HepG2 (cell line): ENCODE measurements at regions not wholly inside any gene's neighbourhood (a gene's known extent, or its start where the extent isn't known, plus 50 kb on each side); places are given as distances from the start of the nearest gene placed in this dataset.

Source experiments
- ATAC-seq: fragments of 200-7000 bp; cut with Tn5 transposase; 3 replicates; pipeline ENCODE4 v1.9.1; 2020; ENCODE audit warnings: mild to moderate bottlenecking, moderate library complexity
- BruUV-seq: library from RNA; stranded (reverse); fragments of 400-500 nt; replicated peaks from 2 replicates; lab custom pipeline; 2021; lab: Mats Ljungman, UMichigan
- CTCF ChIA-PET: fragments of 300-600 bp; formaldehyde crosslinking; extraction: SDS; loops from one replicate; lab custom pipeline; 2021; ENCODE audit warnings: low total read pairs, inconsistent platforms, low intra/inter-chr PET ratio; lab: Yijun Ruan, JAX
- POLR2A ChIA-PET: fragments of 350-600 bp; sonication (Branson Sonifier 250); formaldehyde crosslinking; loops from one replicate; lab custom pipeline; 2020; ENCODE audit warnings: antibody characterized with exemption, inconsistent platforms; lab: Yijun Ruan, JAX
- DNase-seq: peaks from one replicate; pipeline ENCODE4 v3.0.0-alpha.2; 2015; ENCODE audit warnings: low spot score
- FAIRE-seq: peaks from 3 replicates; lab custom pipeline; 2011; peaks lifted over from hg19 to GRCh38; lab: Jason Lieb, UNC
- H2AFZ ChIP-seq: one replicate; pipeline ENCODE4 v1.6.1; 2011; ENCODE audit warnings: low read length, inconsistent platforms
- H3K27ac ChIP-seq: fragments of 300-600 bp; 3 replicates; pipeline ENCODE4 v1.8.0; 2011; ENCODE audit warnings: mixed run types, mild to moderate bottlenecking, mixed read lengths, low read length, inconsistent platforms; ENCODE audit not compliant: insufficient read depth; ENCODE audit errors: extremely low read length
- H3K27me3 ChIP-seq, 2 experiments: fragments of 200-600 bp in 1 of 2; 2 replicates in 1 of 2; 3 replicates in 1 of 2; pipeline versions ENCODE4 v1.6.0 to v1.8.0; 2011; ENCODE audit warnings: low read length in 2 of 2, mild to moderate bottlenecking in 2 of 2, moderate library complexity in 2 of 2, inconsistent platforms in 1 of 2; ENCODE audit not compliant: insufficient read depth in 2 of 2, control insufficient read depth in 1 of 2
- H3K36me3 ChIP-seq, 2 experiments: fragments of 200-600 bp in 1 of 2; replicated peaks in 1 of 2; 2 replicates in 1 of 2; 3 replicates in 1 of 2; pipeline versions ENCODE4 v1.5.1 to v1.8.0; 2011; ENCODE audit warnings: low read length in 2 of 2, inconsistent platforms in 1 of 2; ENCODE audit not compliant: insufficient read depth in 2 of 2, control insufficient read depth in 1 of 2
- H3K4me1 ChIP-seq: 2 replicates; pipeline ENCODE4 v1.5.1; 2012; ENCODE audit warnings: low read length, inconsistent platforms; ENCODE audit not compliant: insufficient read depth
- H3K4me2 ChIP-seq: 2 replicates; pipeline ENCODE4 v1.6.0; 2011; ENCODE audit warnings: low read depth, low read length, inconsistent platforms
- H3K4me3 ChIP-seq, 3 experiments: fragments of 200-600 bp in 1 of 3; sonication (generic), shearing (Covaris generic) in 1 of 3; replicated peaks in 1 of 3; 2 replicates each; pipeline ENCODE4 v1.5.1; 2011 to 2016; ENCODE audit warnings: low read length in 3 of 3, inconsistent platforms in 2 of 3, low read depth in 2 of 3, mild to moderate bottlenecking in 2 of 3, control low read depth in 1 of 3, mixed read lengths in 1 of 3; ENCODE audit not compliant: insufficient read depth in 1 of 3
- H3K79me2 ChIP-seq: one replicate; pipeline ENCODE4 v1.6.1; 2011; ENCODE audit warnings: low read length, inconsistent platforms; ENCODE audit not compliant: insufficient read depth
- H3K9ac ChIP-seq: 2 replicates; pipeline ENCODE4 v1.6.0; 2011; ENCODE audit warnings: mild to moderate bottlenecking, low read depth, low read length, inconsistent platforms; ENCODE audit not compliant: insufficient read depth
- H3K9me3 ChIP-seq: 2 replicates; pipeline ENCODE4 v1.5.1; 2012; ENCODE audit warnings: mild to moderate bottlenecking, low read length
- H4K20me1 ChIP-seq: 2 replicates; pipeline ENCODE4 v1.6.0; 2011; ENCODE audit warnings: inconsistent platforms, mild to moderate bottlenecking, low read length, moderate library complexity; ENCODE audit not compliant: insufficient read depth
- ATF7-NPFF ChIP-seq: sonication (generic); formaldehyde crosslinking; IDR thresholded peaks from 2 replicates; pipeline ENCODE4 v1.8.1; 2023; ENCODE audit warnings: mild to moderate bottlenecking, low read depth, missing genetic modification reagents, moderate library complexity
- CSRNP2 ChIP-seq: sonication (generic); formaldehyde crosslinking; conservative IDR thresholded peaks from 2 replicates; pipeline ENCODE4 v1.8.0; 2022; ENCODE audit warnings: low read depth, missing genetic modification reagents
- CTCF ChIP-seq: sonication (generic); formaldehyde crosslinking; IDR thresholded peaks from 2 replicates; pipeline ENCODE4 v1.5.0; 2020; ENCODE audit warnings: mild to moderate bottlenecking, missing genetic modification reagents, moderate library complexity
- FOXK1 ChIP-seq: sonication (generic); formaldehyde crosslinking; IDR thresholded peaks from 2 replicates; pipeline ENCODE4 v1.4.0; 2020; ENCODE audit warnings: low read depth, missing genetic modification reagents, borderline replicate concordance
- HIVEP1 ChIP-seq: sonication (generic); formaldehyde crosslinking; IDR thresholded peaks from 2 replicates; pipeline ENCODE4 v1.4.0; 2020; ENCODE audit warnings: mild to moderate bottlenecking, missing genetic modification reagents
- HOXD1 ChIP-seq: sonication (generic); formaldehyde crosslinking; IDR thresholded peaks from 2 replicates; pipeline ENCODE4 v1.5.0; 2020; ENCODE audit warnings: missing genetic modification reagents
- MIER3 ChIP-seq: IDR thresholded peaks from 2 replicates; pipeline ENCODE4 v1.6.1; 2016; ENCODE audit warnings: missing compliant biosample characterization, borderline replicate concordance
- PAF1 ChIP-seq: IDR thresholded peaks from 2 replicates; pipeline ENCODE4 v1.6.1; 2016; ENCODE audit warnings: missing genetic modification reagents, missing compliant biosample characterization
- PPARG ChIP-seq: conservative IDR thresholded peaks from 2 replicates; pipeline ENCODE4 v1.6.1; 2016; ENCODE audit warnings: missing biosample characterization, missing genetic modification reagents
- RFX3 ChIP-seq: IDR thresholded peaks from 2 replicates; pipeline ENCODE4 v1.6.1; 2016; ENCODE audit warnings: missing biosample characterization, missing genetic modification reagents
- USF2 ChIP-seq, 2 experiments: sonication (generic) in 1 of 2; formaldehyde crosslinking in 1 of 2; IDR thresholded peaks; 2 replicates each; pipeline versions ENCODE4 v1.5.1 to v1.6.1; 2011 to 2020; ENCODE audit warnings: borderline replicate concordance in 1 of 2, low read depth in 1 of 2, low read length in 1 of 2, mild to moderate bottlenecking in 1 of 2, missing genetic modification reagents in 1 of 2, moderate library complexity in 1 of 2
- ZBTB38 ChIP-seq: sonication (generic); formaldehyde crosslinking; IDR thresholded peaks from 2 replicates; pipeline ENCODE4 v1.5.1; 2020; ENCODE audit warnings: mild to moderate bottlenecking, missing genetic modification reagents
- ZFY ChIP-seq: sonication (generic); formaldehyde crosslinking; IDR thresholded peaks from 2 replicates; pipeline ENCODE4 v1.4.0; 2020; ENCODE audit warnings: missing genetic modification reagents
- ZKSCAN1 ChIP-seq: fragments of 150-350 bp; IDR thresholded peaks from 2 replicates; pipeline ENCODE4 v1.6.1; 2014; ENCODE audit warnings: low read length
- ZNF260 ChIP-seq: sonication (generic); formaldehyde crosslinking; IDR thresholded peaks from 2 replicates; pipeline ENCODE4 v1.4.0; 2020; ENCODE audit warnings: missing genetic modification reagents, low read depth, mild to moderate bottlenecking, borderline replicate concordance
- ZNF333 ChIP-seq: sonication (generic); formaldehyde crosslinking; IDR thresholded peaks from 2 replicates; pipeline ENCODE4 v1.4.0; 2020; ENCODE audit warnings: mild to moderate bottlenecking, missing genetic modification reagents, borderline replicate concordance
- ZNF547 ChIP-seq: sonication (generic); formaldehyde crosslinking; IDR thresholded peaks from 2 replicates; pipeline ENCODE4 v1.5.1; 2020; ENCODE audit warnings: mild to moderate bottlenecking, missing genetic modification reagents
- ZNF598 ChIP-seq: sonication (generic); formaldehyde crosslinking; IDR thresholded peaks from 2 replicates; pipeline ENCODE4 v1.5.1; 2020; ENCODE audit warnings: mild to moderate bottlenecking, missing genetic modification reagents, borderline replicate concordance
- ZNF616 ChIP-seq: sonication (generic); formaldehyde crosslinking; IDR thresholded peaks from 2 replicates; pipeline ENCODE4 v1.5.0; 2020; ENCODE audit warnings: low read depth, mild to moderate bottlenecking, missing genetic modification reagents
- ZNF652 ChIP-seq: IDR thresholded peaks from 2 replicates; pipeline ENCODE4 v1.6.1; 2016; ENCODE audit warnings: low read depth, borderline replicate concordance
- WGBS: methylation state at CpG from one replicate; pipeline ENCODE4 v1.1.6; 2017; ENCODE audit warnings: low lambda C conversion rate; 5-methylcytosine and 5-hydroxymethylcytosine counted together
- in situ Hi-C: cut with HindIII; loops from 2 replicates; pipeline ENCODE4 v1.10.0; 2017; ENCODE audit warnings: low pct_unique_long_range_greater_than_20kb; ENCODE audit not compliant: extremely low pct_ligation_motif_present
- intact Hi-C: fragments of 100-400 bp; cut with micrococcal nuclease; formaldehyde crosslinking; loops from one replicate; pipeline ENCODE4 v1.10.0; 2022; ENCODE audit not compliant: unreplicated experiment

GRCh38 chr5:92003806-92004205 is 620.7 kb upstream of the ARRDC3 start (continued):
- no peak for TF ChIP-seq CTCF

GRCh38 chr5:92002721-92003274 is 619.7 kb upstream of the ARRDC3 start:
- Histone ChIP-seq H3K79me2 (no peaks in the 10 kb centered on the region), H4K20me1 (no peaks in the 10 kb centered on the region), H3K4me2 (no peak overlapping the region), H2AFZ (no peak overlapping the region), H3K9ac (no peak overlapping the region), H3K4me3 (no peak overlapping the region), H3K4me1 (no peaks in the 10 kb centered on the region), H3K9me3 (no peaks in the 10 kb centered on the region), H3K36me3 (no peaks in the 10 kb centered on the region), H3K27me3 (no peaks in the 10 kb centered on the region), H3K27ac (no peak overlapping the region)
- in situ Hi-C loops: no loop called here
- DNase-seq (no peak), FAIRE-seq (no peak), ATAC-seq (no peak)
- TF ChIP-seq ATF7-NPFF (CRISPR knock-in tag) (no peak), HOXD1 (CRISPR knock-in tag) (no peak), USF2 (IDR thresholded peaks at IDR 0.05; ENCODE audit: low read depth, low read length) (no peak), USF2 (CRISPR knock-in tag; IDR thresholded peaks at IDR 0.05; ENCODE audit: borderline replicate concordance) (no peak), ZNF260 (CRISPR knock-in tag) (no peak), FOXK1 (CRISPR knock-in tag) (no peak), ZNF616 (CRISPR knock-in tag) (no peak), ZNF547 (CRISPR knock-in tag) (no peak), ZNF333 (CRISPR knock-in tag) (no peak), ZFY (CRISPR knock-in tag) (no peak), CSRNP2 (CRISPR knock-in tag) (no peak), PAF1 (CRISPR knock-in tag) (no peak), ZNF598 (CRISPR knock-in tag) (no peak), MIER3 (no peak), ZNF652 (CRISPR knock-in tag) (no peak), RFX3 (CRISPR knock-in tag) (no peak), HIVEP1 (no peak), PPARG (CRISPR knock-in tag) (no peak), ZBTB38 (CRISPR knock-in tag) (no peak), ZKSCAN1 (no peak)
- CTCF ChIA-PET: no interaction called here
- intact Hi-C loops: no loop called here
- BruUV-seq: no TSS peak
- POLR2A ChIA-PET: no interaction called here
- WGBS: 2% methylated on average over 4 of the region's 4 CpGs
